A673 (cell line): ENCODE measurements at regions not wholly inside any gene's neighbourhood (a gene's known extent, or its start where the extent isn't known, plus 50 kb on each side); places are given as distances from the start of the nearest gene placed in this dataset.

Source experiments
- BruUV-seq: library from RNA; stranded (reverse); fragments of 400-500 nt; replicated peaks from 2 replicates; lab custom pipeline; 2021; lab: Mats Ljungman, UMichigan
- CTCF ChIA-PET: fragments of 300-600 bp; sonication (Branson Sonifier 250); formaldehyde crosslinking; loops from one replicate; lab custom pipeline; 2022; ENCODE audit warnings: antibody characterized with exemption; lab: Charles Lee
- POLR2A ChIA-PET: fragments of 300-600 bp; sonication (Branson Sonifier 250); formaldehyde crosslinking; loops from one replicate; lab custom pipeline; 2022; ENCODE audit warnings: antibody characterized with exemption; ENCODE audit not compliant: low non-redundant PET; lab: Charles Lee
- DNase-seq: peaks from one replicate; pipeline ENCODE4 v3.0.0-alpha.2; 2015; ENCODE audit warnings: low spot score
- H3K27ac ChIP-seq: fragments of 200-600 bp; sonication (generic); 2 replicates; pipeline ENCODE4 v1.5.1; 2016; ENCODE audit warnings: mixed run types, low read depth, mild to moderate bottlenecking, mixed read lengths, antibody characterized with exemption, low read length; ENCODE audit not compliant: poor library complexity, severe bottlenecking
- H3K27me3 ChIP-seq: fragments of 200-600 bp; sonication (generic); replicated peaks from 2 replicates; pipeline ENCODE4 v1.6.1; 2017; ENCODE audit warnings: mixed run types, low read depth, mild to moderate bottlenecking, mixed read lengths, antibody characterized with exemption, low read length; ENCODE audit not compliant: insufficient read depth, poor library complexity
- H3K36me3 ChIP-seq: fragments of 200-600 bp; sonication (generic); 2 replicates; pipeline ENCODE4 v1.6.1; 2016; ENCODE audit warnings: mixed run types, mild to moderate bottlenecking, mixed read lengths, antibody characterized with exemption, low read length; ENCODE audit not compliant: insufficient read depth, poor library complexity, severe bottlenecking
- H3K4me1 ChIP-seq: fragments of 200-600 bp; sonication (generic); 2 replicates; pipeline ENCODE4 v1.6.1; 2017; ENCODE audit warnings: mixed run types, mild to moderate bottlenecking, mixed read lengths, antibody characterized with exemption, low read length; ENCODE audit not compliant: insufficient read depth, poor library complexity, severe bottlenecking
- H3K4me3 ChIP-seq: fragments of 200-600 bp; sonication (generic); 2 replicates; pipeline ENCODE4 v1.5.1; 2016; ENCODE audit warnings: low read depth, mixed run types, mild to moderate bottlenecking, mixed read lengths, low read length; ENCODE audit not compliant: poor library complexity, severe bottlenecking
- H3K9me3 ChIP-seq: fragments of 200-600 bp; sonication (generic); 2 replicates; pipeline ENCODE4 v1.6.1; 2016; ENCODE audit warnings: mixed run types, low read depth, mild to moderate bottlenecking, mixed read lengths, antibody characterized with exemption, low read length; ENCODE audit not compliant: poor library complexity, severe bottlenecking
- CTCF ChIP-seq: fragments of 300-800, 200-600 bp; sonication (generic); conservative IDR thresholded peaks from 2 replicates; pipeline ENCODE4 v1.5.1; 2017; ENCODE audit warnings: low read depth, mild to moderate bottlenecking, antibody characterized with exemption, low read length, moderate library complexity, mixed read lengths
- EZH2 ChIP-seq: fragments of 200-600 bp; sonication (generic); IDR thresholded peaks from 2 replicates; pipeline ENCODE4 v1.6.1; 2017; ENCODE audit warnings: borderline replicate concordance, low read depth, mild to moderate bottlenecking, mixed read lengths, antibody characterized with exemption, low read length; ENCODE audit not compliant: poor library complexity, severe bottlenecking
- intact Hi-C: fragments of 100-400 bp; cut with micrococcal nuclease; formaldehyde crosslinking; loops from one replicate; pipeline ENCODE4 v1.10.0; 2022; ENCODE audit not compliant: unreplicated experiment

DNA sequence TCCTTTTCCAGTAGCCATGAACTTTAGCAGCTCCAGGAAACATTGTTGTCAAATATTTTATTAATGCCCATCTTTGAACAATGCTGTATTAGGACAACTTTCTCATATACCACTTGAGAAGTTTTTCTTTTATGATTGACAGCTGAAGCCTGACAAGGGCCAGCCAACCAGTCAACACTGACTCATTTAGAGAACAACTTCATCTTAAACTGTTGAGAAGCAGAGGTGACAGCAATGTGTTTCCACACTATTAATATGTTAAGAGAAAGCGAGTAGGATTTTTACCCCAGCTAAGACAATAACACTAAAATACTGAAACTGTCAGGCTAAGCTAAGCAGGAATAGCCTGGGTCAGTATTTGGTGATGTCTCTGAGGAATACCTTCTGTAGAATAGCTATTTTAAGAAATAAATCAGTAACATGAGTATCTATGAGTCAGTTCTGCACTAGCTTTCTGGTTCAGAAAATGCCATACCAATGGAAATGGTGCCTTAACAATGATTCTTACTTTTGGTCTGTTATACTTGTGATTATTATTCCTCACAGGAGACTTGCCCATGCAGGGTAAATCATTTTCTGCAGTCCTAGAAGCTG lies 168.8 kb upstream of the POT1 start:
- Histone ChIP-seq H3K27me3 (no peaks in the 10 kb centered on the region), H3K27ac (no peak overlapping the region), H3K4me3 (no peak overlapping the region), H3K4me1 (no peaks in the 10 kb centered on the region), H3K9me3 (no peaks in the 10 kb centered on the region), H3K36me3 (no peaks in the 10 kb centered on the region)
- TF ChIP-seq CTCF (no peak), EZH2 (no peak)
- intact Hi-C loops, result no loop called here
- CTCF ChIA-PET, result no interaction called here
- DNase-seq, result no peak
- no TSS peak for BruUV-seq
- POLR2A ChIA-PET, result no interaction called here

GRCh38 chr7:125090596-125090995 lies 161.0 kb upstream of the POT1 start:
- intact Hi-C loops, result no loop called here
- CTCF ChIA-PET, result no interaction called here
- POLR2A ChIA-PET, result no interaction called here
- Histone ChIP-seq H3K9me3 (no peaks in the 10 kb centered on the region), H3K4me3 (no peak overlapping the region), H3K27ac (no peak overlapping the region), H3K27me3 (no peaks in the 10 kb centered on the region), H3K36me3 (no peaks in the 10 kb centered on the region), H3K4me1 (no peaks in the 10 kb centered on the region)
- TF ChIP-seq CTCF, result no peak
- TF ChIP-seq EZH2, result no peak
- DNase-seq, result no peak
- no TSS peak for BruUV-seq

DNA sequence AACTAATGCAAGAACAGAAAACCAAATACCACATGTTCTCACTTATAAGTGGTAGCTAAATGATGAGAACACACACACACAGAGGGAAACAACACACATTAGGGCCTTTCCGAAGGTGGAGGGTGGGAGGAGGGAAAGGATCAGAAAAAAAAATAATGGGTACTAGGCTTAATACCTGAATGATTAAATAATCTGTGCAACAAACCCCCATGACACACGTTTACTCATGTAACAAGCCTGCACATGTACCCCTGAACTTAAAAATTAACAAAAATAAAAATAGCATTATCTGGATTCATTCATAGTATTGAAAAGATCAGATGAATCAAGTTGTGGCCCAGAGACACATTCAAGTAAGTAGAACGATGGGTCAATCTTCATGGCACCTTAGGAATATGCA lies 159.5 kb upstream of the POT1 start:
- H3K36me3 ChIP-seq, result no peaks in the 10 kb centered on the region
- POLR2A ChIA-PET, result no interaction called here
- H3K9me3 ChIP-seq, result no peaks in the 10 kb centered on the region
- H3K27ac ChIP-seq, result no peak overlapping the region
- no peaks in the 10 kb centered on the region for H3K4me1 ChIP-seq
- no peak for TF ChIP-seq CTCF
- no peak for TF ChIP-seq EZH2
- no peak for DNase-seq
- H3K27me3 ChIP-seq, result no peaks in the 10 kb centered on the region
- intact Hi-C loops, result no loop called here
- CTCF ChIA-PET, result no interaction called here
- no peak overlapping the region for H3K4me3 ChIP-seq
- BruUV-seq, result no TSS peak
